IPS-18a (cell line): ENCODE measurements at regions not wholly inside any gene's neighbourhood (a gene's known extent, or its start where the extent isn't known, plus 50 kb on each side); places are given as distances from the start of the nearest gene placed in this dataset.
A peak's percentile ranks its signal among the peaks of the same experiment; 100 is the strongest.

Experiments used
- H3K27ac ChIP-seq: one replicate; pipeline ENCODE4 v1.5.1; 2013; ENCODE audit warnings: low read length
- H3K27me3 ChIP-seq: one replicate; pipeline ENCODE4 v1.6.1; 2013; ENCODE audit warnings: mild to moderate bottlenecking, low read length; ENCODE audit not compliant: control insufficient read depth, insufficient read depth
- H3K36me3 ChIP-seq: one replicate; pipeline ENCODE4 v1.6.1; 2013; ENCODE audit warnings: low read depth, low read length; ENCODE audit not compliant: control insufficient read depth
- H3K4me1 ChIP-seq: one replicate; pipeline ENCODE4 v1.6.1; 2013; ENCODE audit warnings: low read depth, low read length; ENCODE audit not compliant: control insufficient read depth
- H3K4me3 ChIP-seq: one replicate; pipeline ENCODE4 v1.5.1; 2013; ENCODE audit warnings: low read length
- H3K9ac ChIP-seq: one replicate; pipeline ENCODE4 v1.6.1; 2013; ENCODE audit warnings: mild to moderate bottlenecking, low read length, moderate library complexity
- H3K9me3 ChIP-seq: one replicate; pipeline ENCODE4 v1.6.1; 2013; ENCODE audit warnings: low read depth, low read length; ENCODE audit not compliant: control insufficient read depth

DNA sequence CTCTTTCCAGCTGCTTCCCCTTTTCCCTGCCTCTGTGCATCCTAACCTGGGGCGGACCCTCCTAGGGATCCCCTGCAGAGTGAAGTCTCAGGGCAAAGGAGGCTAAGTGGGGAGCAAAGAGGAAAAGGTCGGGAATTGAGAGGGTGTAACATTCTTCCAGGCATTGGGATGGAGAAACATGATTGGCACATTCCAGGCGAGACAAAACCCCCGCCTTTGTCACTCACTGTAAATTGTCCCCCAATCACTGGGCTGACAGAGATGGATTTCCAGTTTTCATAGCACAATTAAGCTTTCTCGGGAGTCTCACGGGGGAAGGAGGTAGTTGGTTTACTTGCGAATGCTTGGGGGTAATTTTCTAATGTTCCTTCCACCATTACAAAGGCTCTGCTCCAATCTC lies 74.9 kb downstream of the MIAT start:
- no peaks in the 10 kb centered on the region for H3K9me3 ChIP-seq
- no peak overlapping the region for H3K27ac ChIP-seq
- peaks cover 11% of the 10 kb centered on the region for H3K4me1 ChIP-seq
- H3K36me3 ChIP-seq: no peaks in the 10 kb centered on the region
- no peak overlapping the region for H3K4me3 ChIP-seq
- no peak overlapping the region for H3K9ac ChIP-seq
- H3K27me3 ChIP-seq: no peaks in the 10 kb centered on the region

DNA sequence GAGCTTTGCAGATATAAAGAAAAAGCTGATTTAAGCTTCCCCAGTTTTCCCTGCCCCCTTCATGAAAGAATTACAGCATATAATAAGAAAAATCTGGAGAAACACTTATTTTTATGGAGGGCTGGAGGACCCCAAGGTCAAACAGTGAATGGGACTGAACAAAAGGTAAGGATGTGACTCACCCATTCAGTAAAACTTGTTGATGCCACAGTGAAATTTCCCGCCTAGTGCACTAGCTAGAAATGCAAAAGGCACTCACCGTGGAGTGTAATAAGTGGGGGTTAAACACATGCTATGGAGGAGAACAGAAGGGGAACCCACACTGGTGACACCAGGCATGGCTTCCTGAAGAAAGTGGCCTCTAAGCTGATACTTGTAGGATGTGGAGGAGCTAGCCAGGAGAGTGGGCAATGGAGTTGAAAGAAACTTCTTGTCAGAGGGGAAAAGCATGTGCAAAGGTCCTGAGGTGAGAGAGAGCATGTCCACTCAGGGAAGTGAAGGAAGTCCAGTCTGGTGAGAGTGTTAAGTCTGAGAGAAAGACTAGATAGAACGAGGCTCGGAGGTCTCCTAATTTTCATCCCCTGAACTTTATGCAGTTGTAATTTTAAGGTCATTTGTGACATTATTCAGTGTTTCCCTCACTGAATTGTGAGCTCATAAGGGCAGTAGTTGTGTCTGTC lies 77.1 kb downstream of the MIAT start:
- Histone ChIP-seq H3K9me3 (no peaks in the 10 kb centered on the region), H3K27me3 (no peaks in the 10 kb centered on the region), H3K4me3 (no peak overlapping the region), H3K9ac (no peak overlapping the region), H3K27ac (no peak overlapping the region), H3K4me1 (peaks cover 11% of the 10 kb centered on the region), H3K36me3 (no peaks in the 10 kb centered on the region)

DNA sequence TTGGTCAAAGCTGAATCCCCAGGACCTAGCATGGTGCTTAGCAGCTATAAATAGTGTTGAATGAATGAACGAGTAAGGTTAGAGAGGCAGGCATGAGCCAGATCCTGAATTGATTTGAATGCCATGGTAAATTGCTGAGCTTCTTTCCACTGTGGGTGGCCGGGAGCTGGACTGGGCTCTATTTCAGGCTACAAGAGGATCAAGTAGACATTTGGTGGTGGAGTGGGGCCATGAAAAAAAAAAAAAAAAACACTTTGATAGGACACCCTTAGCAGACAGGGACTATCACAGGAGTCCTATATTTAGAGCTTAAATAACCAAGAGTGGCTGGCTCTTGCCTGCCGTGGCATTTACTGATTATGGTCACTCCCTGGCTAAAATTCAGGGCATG lies 77.6 kb downstream of the MIAT start:
- no peaks in the 10 kb centered on the region for H3K36me3 ChIP-seq
- no peak overlapping the region for H3K9ac ChIP-seq
- no peaks in the 10 kb centered on the region for H3K9me3 ChIP-seq
- no peak overlapping the region for H3K4me3 ChIP-seq
- H3K27ac ChIP-seq: no peak overlapping the region
- H3K27me3 ChIP-seq: no peaks in the 10 kb centered on the region
- peaks cover 12% of the 10 kb centered on the region for H3K4me1 ChIP-seq

DNA sequence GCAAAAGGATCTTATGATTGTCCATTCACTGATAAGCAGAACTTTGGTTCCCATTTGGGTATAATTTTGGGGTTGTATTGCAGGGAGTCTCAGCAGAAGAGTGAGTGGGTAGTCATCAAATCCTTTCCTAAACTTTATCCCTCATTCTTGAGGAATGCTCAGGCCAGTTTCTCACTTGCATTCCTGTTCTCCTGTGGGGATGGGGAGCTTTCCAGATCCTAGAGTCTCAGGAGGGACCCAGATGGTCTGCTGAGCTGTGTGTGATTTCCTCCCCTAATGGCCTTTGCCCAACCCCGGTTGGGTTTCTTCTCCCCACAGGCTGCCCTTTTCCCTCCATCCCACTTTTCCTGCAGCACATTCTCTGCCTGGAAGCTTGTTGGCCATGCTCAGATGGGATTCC lies 79.9 kb downstream of the MIAT start:
- H3K27ac ChIP-seq: no peak overlapping the region
- H3K4me1 ChIP-seq: peaks cover 6% of the 10 kb centered on the region
- no peaks in the 10 kb centered on the region for H3K36me3 ChIP-seq
- H3K4me3 ChIP-seq: no peak overlapping the region
- H3K27me3 ChIP-seq: no peaks in the 10 kb centered on the region
- H3K9ac ChIP-seq: no peak overlapping the region
- no peaks in the 10 kb centered on the region for H3K9me3 ChIP-seq

DNA sequence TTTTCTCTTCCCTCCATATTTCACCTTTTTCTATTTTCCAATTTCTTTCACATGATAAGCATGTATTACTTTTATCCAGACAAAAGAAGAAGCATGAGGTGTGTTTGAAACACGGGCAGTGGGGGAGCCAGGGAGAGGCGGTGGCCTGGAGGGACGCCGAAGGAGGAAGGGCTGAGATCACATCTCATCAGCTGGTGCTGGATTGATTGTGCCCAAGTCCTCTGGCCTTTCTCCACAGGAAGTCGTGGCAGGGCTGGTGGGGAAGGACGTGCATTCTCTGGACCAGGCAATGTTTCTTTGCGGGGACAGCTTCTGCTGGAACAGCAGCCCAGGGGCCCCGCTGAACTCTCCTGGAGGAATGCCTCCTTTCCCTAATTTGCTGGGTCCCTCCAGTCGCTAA lies 82.9 kb downstream of the MIAT start:
- Histone ChIP-seq H3K27me3 (no peaks in the 10 kb centered on the region), H3K9me3 (no peaks in the 10 kb centered on the region), H3K27ac (no peak overlapping the region), H3K4me3 (no peak overlapping the region), H3K4me1 (peaks cover 3% of the 10 kb centered on the region), H3K9ac (no peak overlapping the region), H3K36me3 (no peaks in the 10 kb centered on the region)

DNA sequence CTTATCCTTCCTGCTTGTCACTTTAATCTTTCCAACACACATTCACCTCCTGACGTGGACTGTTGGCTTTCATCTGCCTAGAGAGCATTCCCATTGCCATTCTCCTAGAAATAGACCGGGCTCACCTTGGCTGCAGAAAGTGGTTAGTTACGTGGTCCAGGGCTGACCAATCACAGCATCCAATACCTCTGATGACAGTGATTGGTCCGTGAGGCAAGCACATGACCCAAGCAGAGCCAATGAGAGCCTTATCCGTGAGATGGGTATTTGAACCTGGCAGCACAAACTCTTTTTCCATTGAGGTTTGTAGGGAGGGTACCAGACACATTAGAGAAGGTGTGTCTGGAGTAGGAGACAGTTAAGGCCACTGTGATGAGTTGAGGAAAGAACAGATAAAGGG lies 85.8 kb downstream of the MIAT start:
- Histone ChIP-seq H3K4me3 (no peak overlapping the region), H3K4me1 (peaks cover 13% of the 10 kb centered on the region), H3K27ac (no peak overlapping the region), H3K36me3 (no peaks in the 10 kb centered on the region), H3K27me3 (no peaks in the 10 kb centered on the region), H3K9ac (no peak overlapping the region), H3K9me3 (no peaks in the 10 kb centered on the region)

DNA sequence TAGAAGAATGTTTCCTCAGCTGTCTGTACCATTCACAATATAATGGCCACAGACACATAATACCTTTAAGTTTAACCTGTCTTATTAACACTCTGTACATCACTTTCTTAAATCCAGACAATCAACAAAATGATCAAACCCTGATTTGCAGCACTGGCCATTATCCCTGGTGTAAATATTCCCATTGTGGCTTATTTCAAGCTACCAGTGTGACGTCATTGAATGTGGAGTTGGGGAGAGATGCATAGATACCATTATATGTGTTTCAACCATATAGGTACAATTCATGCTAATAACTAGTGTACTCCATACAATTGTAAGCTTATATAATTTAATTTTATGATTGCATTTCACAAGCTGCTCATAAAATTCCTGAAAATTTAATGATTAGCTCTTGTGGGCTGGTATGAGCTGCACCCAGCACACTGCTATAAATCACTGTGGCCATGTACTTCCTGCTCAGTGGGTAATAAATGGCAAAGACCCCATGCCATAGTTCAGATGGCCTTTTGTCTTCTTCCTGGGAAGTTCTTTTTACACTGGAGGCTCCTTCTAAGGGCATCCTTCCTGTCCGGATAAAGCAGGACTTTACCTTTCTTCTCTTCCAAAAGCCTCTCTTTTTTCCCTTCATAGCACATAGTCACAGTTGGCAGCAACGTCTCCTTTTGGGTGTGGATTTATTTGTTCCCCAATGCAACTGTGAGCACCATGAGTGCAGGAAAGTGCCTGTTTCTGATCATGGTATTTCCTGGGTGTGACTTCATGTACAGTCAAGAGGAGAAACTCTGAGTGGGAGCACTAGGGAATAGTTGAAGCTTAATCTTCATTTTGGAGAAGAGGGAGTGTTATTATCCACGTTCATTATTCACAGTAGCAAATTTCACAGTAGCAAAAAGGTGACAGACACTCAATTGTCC lies 87.8 kb downstream of the MIAT start:
- peaks cover 11% of the 10 kb centered on the region for H3K4me1 ChIP-seq
- no peak overlapping the region for H3K4me3 ChIP-seq
- H3K27ac ChIP-seq: no peak overlapping the region
- no peaks in the 10 kb centered on the region for H3K27me3 ChIP-seq
- no peak overlapping the region for H3K9ac ChIP-seq
- H3K36me3 ChIP-seq: no peaks in the 10 kb centered on the region
- H3K9me3 ChIP-seq: no peaks in the 10 kb centered on the region

DNA sequence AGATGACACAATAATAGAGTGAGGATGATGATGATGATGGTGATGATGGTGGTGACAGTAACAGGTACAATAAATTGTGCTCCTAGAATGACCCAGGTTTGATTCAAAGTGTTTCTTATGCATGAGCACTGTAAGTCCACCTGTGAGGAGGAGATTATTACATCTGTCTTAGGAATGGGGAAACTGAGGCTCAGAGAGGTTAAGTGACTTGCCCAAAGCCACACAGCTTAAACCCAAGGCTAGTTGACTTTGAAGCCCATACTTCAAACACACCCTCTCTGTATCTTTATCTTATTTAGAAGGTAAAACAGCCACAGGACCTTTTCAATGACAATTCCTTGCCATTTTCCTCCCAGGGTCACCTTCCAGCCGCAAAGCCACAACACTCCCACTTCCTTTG lies 88.9 kb downstream of the MIAT start:
- no peak overlapping the region for H3K27ac ChIP-seq
- no peaks in the 10 kb centered on the region for H3K27me3 ChIP-seq
- H3K4me1 ChIP-seq: peaks cover 20% of the 10 kb centered on the region
- H3K9ac ChIP-seq: no peak overlapping the region
- H3K36me3 ChIP-seq: no peaks in the 10 kb centered on the region
- H3K4me3 ChIP-seq: no peak overlapping the region
- no peaks in the 10 kb centered on the region for H3K9me3 ChIP-seq

DNA sequence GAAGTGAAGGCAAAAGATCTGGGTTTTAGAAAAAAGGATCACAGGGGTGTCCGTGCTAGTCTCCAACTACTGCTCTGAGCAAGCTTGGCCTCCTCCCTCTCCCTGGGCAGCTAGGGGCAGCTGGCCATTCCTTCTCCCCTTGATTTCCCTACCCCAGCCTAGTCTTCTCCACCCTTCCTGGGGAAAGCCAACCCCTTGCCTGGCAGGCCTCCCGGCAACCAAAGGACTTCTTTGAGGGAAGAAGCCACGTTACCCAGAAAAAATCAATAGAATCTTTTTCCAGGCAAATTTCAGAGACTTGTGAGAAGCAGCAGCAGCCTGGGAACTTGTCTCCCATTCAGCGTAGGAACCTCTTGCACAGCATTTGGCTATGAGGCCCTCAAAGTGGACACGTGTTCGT lies 91.5 kb downstream of the MIAT start:
- peaks cover 35% of the 10 kb centered on the region for H3K4me1 ChIP-seq
- H3K9me3 ChIP-seq: no peaks in the 10 kb centered on the region
- H3K4me3 ChIP-seq: no peak overlapping the region
- no peak overlapping the region for H3K9ac ChIP-seq
- no peaks in the 10 kb centered on the region for H3K27me3 ChIP-seq
- no peak overlapping the region for H3K27ac ChIP-seq
- no peaks in the 10 kb centered on the region for H3K36me3 ChIP-seq

DNA sequence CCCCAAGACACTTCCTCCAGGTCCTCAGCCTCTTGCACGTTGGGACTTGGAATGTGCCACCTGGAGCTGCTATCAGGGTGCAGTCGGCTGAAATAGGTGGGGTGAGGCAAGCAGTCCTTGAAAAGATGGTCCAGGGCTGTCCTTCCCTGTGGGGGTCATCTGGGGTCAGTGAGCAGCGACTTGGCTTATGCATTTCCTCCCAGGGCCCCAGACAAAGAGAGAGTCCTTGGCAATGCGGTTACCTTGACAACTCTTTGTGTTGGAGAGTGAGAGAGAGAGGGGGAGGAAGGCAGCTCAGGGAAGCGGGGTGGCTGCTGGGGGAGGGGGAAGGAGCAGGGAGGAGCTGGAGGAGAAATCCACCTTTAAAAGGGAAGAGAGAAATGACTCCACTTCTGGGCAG lies 93.8 kb downstream of the MIAT start:
- Histone ChIP-seq H3K9ac (no peak overlapping the region), H3K27me3 (no peaks in the 10 kb centered on the region), H3K9me3 (no peaks in the 10 kb centered on the region), H3K4me1 (peaks cover 37% of the 10 kb centered on the region), H3K4me3 (peak overlapping the region; percentile 2), H3K27ac (peak overlapping the region; percentile 59), H3K36me3 (no peaks in the 10 kb centered on the region)

DNA sequence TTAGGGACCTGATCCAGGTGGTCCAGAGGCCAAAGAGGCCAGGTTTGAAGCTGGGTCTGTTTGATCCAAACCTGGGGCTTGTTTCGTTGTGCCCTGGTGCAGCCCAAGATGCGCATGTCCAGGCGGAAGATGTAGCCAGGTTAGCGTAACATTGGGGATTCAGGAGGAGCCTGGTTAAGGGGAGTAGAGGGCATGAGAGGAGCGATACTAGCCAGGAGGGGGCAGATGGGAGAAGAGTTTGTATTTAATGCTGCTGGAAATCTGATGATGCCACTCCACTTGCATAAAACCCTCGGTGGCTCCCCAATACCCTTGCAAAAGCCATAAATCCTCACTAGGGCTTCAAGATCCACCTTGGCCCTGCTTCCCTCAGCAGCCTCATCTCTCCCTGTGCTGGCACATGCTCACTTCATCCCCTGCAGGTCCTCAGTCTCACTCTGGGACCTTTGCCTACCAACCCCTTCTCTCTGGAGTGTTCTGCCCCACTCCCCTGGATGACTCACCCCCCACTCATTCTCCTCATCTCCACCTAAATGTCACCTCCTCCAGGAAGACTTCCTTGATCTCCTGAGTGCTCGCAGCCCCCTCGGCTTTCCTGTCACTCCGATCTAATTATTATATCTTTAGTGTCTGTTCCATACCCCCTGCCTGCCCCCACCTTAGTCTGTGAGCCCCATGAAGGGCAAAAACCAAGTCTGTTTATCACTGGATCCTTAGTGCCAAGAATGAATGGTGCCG lies 95.9 kb downstream of the MIAT start:
- H3K27me3 ChIP-seq: no peaks in the 10 kb centered on the region
- H3K9me3 ChIP-seq: peaks cover 4% of the 10 kb centered on the region
- H3K27ac ChIP-seq: no peak overlapping the region
- H3K9ac ChIP-seq: no peak overlapping the region
- no peak overlapping the region for H3K4me3 ChIP-seq
- no peaks in the 10 kb centered on the region for H3K36me3 ChIP-seq
- peaks cover 27% of the 10 kb centered on the region for H3K4me1 ChIP-seq
